Stimulated activated naive CD8-positive, alpha-beta T cell treated with anti-CD3 and anti-CD28 coated beads, Interleukin-15, Interleukin-2, amounts not matched to agents 100 ng/mL and 50 ng/mL, for 24 hours (primary cell): ENCODE measurements at regions not wholly inside any gene's neighbourhood (a gene's known extent, or its start where the extent isn't known, plus 50 kb on each side); places are given as distances from the start of the nearest gene placed in this dataset.

Source experiments
- H3K27ac Mint-ChIP-seq: one replicate; pipeline ENCODE4 v1.8.0; 2021; ENCODE audit warnings: mild to moderate bottlenecking, mixed read lengths
- H3K27me3 Mint-ChIP-seq: one replicate; pipeline ENCODE4 v1.8.0; 2021; ENCODE audit warnings: mixed read lengths
- H3K36me3 Mint-ChIP-seq: one replicate; pipeline ENCODE4 v1.8.0; 2021; ENCODE audit warnings: low read depth, mixed read lengths
- H3K4me1 Mint-ChIP-seq: one replicate; pipeline ENCODE4 v1.8.0; 2021; ENCODE audit warnings: low read depth, mixed read lengths
- H3K4me3 Mint-ChIP-seq: one replicate; pipeline ENCODE4 v1.8.0; 2021; ENCODE audit warnings: mild to moderate bottlenecking, mixed read lengths
- H3K9me3 Mint-ChIP-seq: one replicate; pipeline ENCODE4 v1.8.0; 2021; ENCODE audit warnings: mixed read lengths

DNA sequence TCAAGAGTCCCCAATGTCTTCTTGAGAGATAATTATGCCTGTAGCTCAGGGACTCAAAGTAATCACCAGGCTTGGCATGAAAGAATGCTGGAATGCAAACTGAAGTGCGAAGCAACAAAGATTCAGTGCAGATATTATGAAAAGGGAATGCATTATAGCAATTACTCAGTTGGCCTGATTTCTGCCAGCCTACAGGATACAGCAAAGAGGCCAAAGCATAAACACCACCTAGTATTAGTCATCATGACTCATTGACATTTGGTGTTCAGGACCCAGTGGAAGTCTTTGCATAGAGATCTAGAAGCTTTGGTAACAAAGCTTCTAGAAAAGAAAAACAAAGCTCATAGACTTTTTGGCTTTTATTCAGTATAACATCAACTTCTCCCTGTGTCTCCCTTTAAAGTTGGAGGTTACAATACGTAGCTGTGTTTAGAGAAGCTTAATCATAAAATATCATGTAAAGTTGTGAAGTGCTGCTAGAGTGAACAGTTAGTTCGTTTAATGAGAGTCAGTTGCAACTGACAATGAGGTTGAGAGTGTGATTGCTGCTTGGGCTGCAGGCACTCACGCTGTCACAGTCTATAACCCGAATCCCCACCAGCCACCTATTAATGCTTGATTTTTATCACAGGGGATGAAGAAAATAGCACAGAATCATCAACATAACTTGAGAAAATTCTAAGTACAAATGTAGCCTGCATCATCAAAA is 932.7 kb downstream of the TFAP2A start:
- H3K9me3 Mint-ChIP-seq, result peaks cover 4% of the 10 kb centered on the region

DNA sequence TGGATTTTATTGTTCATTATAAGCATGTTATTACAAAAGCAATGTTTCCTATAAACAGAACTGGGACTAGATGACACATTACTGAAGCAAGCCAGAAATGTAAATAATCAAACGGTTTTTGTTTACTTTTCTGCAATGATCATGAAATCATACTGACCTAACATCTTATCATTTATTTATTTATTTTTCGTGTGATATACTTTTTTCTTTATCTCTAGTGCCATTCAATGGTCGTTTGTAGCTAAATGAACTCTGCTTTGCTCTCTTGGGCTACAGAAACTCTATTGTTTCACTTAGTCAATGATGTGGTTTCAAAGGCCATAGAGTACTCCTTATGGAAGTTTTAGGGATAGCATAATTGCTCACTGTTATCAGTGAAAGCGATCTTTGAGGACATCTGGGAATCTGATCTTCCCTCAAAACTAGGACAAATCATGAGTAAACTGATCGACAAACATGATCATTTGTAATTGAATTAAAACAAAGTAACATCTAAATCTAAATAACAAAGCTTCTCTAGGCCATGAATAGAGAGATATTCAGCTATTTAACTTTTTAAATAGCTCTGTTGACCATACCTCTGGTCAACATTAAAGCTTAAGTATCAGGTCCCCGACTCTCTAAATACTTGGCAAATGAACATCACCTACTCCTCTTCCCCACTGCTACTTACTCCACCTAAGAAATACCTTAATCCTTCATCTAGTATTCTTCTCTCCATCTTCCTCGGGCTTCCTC is 933.4 kb downstream of the TFAP2A start:
- H3K9me3 Mint-ChIP-seq, result peaks cover 4% of the 10 kb centered on the region
- no peaks in the 10 kb centered on the region for H3K4me1 Mint-ChIP-seq
- no peak overlapping the region for H3K4me3 Mint-ChIP-seq
- no peaks in the 10 kb centered on the region for H3K27me3 Mint-ChIP-seq
- H3K27ac Mint-ChIP-seq, result no peak overlapping the region
- no peaks in the 10 kb centered on the region for H3K36me3 Mint-ChIP-seq

More for the DNA sequence above, 932.7 kb downstream of the TFAP2A start:
- Mint-ChIP-seq H3K4me1 (no peaks in the 10 kb centered on the region), H3K27me3 (no peaks in the 10 kb centered on the region), H3K36me3 (no peaks in the 10 kb centered on the region), H3K27ac (no peak overlapping the region), H3K4me3 (no peak overlapping the region)

DNA sequence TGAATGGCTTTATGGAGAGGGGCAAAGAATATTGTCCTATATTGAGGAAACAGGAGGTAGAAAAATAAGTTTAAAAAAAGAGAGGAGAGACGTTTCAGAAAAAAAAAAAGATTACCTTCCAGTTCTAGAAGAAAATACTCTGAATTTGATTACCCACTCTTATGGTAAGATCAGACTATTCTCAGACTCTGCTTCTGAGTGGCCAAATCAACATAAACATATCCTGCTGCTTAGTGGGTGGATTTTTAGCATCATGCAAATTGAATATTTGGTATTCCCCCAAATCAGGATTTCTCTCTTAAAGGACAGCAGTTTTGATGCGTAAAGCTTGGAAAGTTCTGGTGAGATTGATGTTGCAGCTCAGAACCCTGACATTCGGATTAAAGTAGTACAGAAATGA is 946.6 kb downstream of the TFAP2A start:
- Mint-ChIP-seq H3K36me3 (no peaks in the 10 kb centered on the region), H3K27me3 (no peaks in the 10 kb centered on the region), H3K9me3 (peaks cover 4% of the 10 kb centered on the region), H3K27ac (no peak overlapping the region), H3K4me1 (no peaks in the 10 kb centered on the region), H3K4me3 (no peak overlapping the region)

GRCh38 chr6:9467741-9468140 is 947.1 kb downstream of the TFAP2A start:
- H3K4me3 Mint-ChIP-seq, result no peak overlapping the region
- peaks cover 4% of the 10 kb centered on the region for H3K9me3 Mint-ChIP-seq
- H3K4me1 Mint-ChIP-seq, result no peaks in the 10 kb centered on the region
- H3K27ac Mint-ChIP-seq, result no peak overlapping the region
- no peaks in the 10 kb centered on the region for H3K36me3 Mint-ChIP-seq
- no peaks in the 10 kb centered on the region for H3K27me3 Mint-ChIP-seq

DNA sequence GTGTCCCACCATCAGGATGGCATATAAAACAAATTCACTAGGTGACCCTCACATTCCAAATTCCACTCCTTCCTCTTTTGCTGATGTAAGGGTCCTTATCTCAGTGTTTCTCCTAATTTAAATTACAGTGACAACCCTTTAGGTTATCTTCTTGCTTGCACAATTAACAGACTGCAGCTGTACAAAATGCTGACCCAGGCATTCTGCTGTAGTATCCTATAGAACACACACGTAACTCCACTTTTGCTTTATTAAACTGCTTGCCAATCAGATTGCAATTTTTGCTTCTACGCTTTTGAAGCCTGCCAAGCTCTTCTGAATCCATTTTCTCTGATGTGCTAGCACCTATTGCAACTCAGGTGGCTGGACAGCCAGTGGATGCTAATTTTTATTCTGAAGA is 950.3 kb downstream of the TFAP2A start:
- Mint-ChIP-seq H3K4me1 (no peaks in the 10 kb centered on the region), H3K4me3 (no peak overlapping the region), H3K36me3 (no peaks in the 10 kb centered on the region), H3K27ac (no peak overlapping the region), H3K9me3 (peaks cover 10% of the 10 kb centered on the region), H3K27me3 (no peaks in the 10 kb centered on the region)

DNA sequence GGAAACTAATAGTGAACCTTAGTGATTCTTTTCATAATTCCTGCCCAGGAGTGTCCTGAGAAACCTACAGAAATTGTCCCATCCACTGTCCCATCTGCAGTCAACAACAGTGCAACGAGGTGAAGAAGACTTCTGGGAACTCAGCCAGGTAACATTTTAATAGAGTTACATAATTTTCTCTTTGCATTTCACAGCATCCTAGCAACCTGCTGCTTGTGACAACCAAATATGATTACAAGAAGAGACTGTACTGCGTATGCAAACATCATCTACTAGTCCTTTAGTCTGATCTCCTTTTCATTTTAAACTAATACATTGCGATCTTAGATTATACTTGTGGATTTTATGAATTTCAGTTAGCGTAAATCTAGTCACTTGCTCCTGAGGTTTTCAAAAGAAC is 951.6 kb downstream of the TFAP2A start:
- H3K9me3 Mint-ChIP-seq, result peaks cover 10% of the 10 kb centered on the region
- H3K36me3 Mint-ChIP-seq, result no peaks in the 10 kb centered on the region
- H3K27me3 Mint-ChIP-seq, result no peaks in the 10 kb centered on the region
- H3K4me1 Mint-ChIP-seq, result no peaks in the 10 kb centered on the region
- H3K4me3 Mint-ChIP-seq, result no peak overlapping the region
- no peak overlapping the region for H3K27ac Mint-ChIP-seq

DNA sequence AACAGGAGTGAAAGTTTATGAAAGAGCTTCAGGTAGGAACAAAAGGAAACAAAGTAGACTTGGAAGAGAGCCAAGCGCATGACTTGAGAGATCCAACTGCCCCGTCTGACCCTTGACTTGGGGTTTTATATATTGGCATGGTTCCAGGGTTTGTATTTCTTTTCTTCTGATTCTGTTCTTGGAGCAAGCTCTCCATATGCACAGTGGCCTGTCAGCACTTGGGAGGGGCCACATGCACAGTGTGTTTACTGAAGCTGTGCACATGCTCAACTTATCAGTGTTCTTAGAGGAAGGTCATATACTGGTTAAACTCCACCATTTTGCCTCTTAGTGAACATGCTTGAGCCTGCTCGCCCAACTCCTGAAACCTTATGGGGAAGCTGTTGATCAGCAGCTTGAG is 953.7 kb downstream of the TFAP2A start:
- H3K27me3 Mint-ChIP-seq, result no peaks in the 10 kb centered on the region
- no peaks in the 10 kb centered on the region for H3K4me1 Mint-ChIP-seq
- H3K4me3 Mint-ChIP-seq, result no peak overlapping the region
- H3K9me3 Mint-ChIP-seq, result peaks cover 6% of the 10 kb centered on the region
- no peak overlapping the region for H3K27ac Mint-ChIP-seq
- no peaks in the 10 kb centered on the region for H3K36me3 Mint-ChIP-seq

GRCh38 chr6:9458424-9458823 is 956.5 kb downstream of the TFAP2A start:
- Mint-ChIP-seq H3K4me3 (no peak overlapping the region), H3K4me1 (no peaks in the 10 kb centered on the region), H3K27ac (no peak overlapping the region), H3K36me3 (no peaks in the 10 kb centered on the region), H3K9me3 (peaks cover 6% of the 10 kb centered on the region), H3K27me3 (no peaks in the 10 kb centered on the region)

- H3K4me1 Mint-ChIP-seq, result no peaks in the 10 kb centered on the region
- H3K27me3 Mint-ChIP-seq, result no peaks in the 10 kb centered on the region
- peaks cover 2% of the 10 kb centered on the region for H3K9me3 Mint-ChIP-seq
- no peaks in the 10 kb centered on the region for H3K36me3 Mint-ChIP-seq
- H3K27ac Mint-ChIP-seq, result no peak overlapping the region
- H3K4me3 Mint-ChIP-seq, result no peak overlapping the region
Measured at GRCh38 chr6:9455864-9456658, 958.8 kb downstream of the TFAP2A start.

DNA sequence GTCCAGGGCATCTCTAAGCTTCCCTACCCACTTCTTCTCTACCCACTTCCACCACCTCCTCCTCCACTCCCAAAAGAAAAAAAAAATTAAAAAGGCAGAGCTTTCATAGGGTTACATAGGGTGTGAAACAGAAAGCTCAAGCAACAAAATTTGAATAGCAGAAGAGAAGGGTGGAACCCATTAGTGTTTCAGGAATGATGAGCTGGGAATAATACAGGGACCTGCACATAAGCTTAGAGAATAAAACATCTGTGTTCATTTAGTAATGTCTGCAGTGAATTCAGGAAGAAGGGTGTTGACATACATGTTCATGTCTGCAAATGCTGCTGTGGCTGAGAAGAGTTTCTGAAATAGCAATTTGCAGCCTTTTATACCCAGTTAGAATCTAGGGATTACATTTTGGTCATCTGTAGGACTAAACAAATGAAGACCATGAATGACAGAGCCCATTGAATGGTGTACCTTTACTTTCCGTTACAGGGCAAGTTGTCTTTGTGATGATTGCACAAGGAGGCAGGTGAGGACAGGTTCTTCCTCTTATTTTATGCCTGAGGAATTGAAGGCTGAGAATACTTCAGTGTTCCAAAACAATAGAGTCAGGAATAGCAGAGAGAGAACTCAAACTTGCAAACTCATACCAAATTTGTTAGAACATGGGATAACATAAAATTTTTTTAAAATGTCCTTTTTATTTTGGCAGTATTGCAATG is 975.1 kb downstream of the TFAP2A start:
- no peaks in the 10 kb centered on the region for H3K4me1 Mint-ChIP-seq
- H3K4me3 Mint-ChIP-seq, result no peak overlapping the region
- no peak overlapping the region for H3K27ac Mint-ChIP-seq
- H3K27me3 Mint-ChIP-seq, result no peaks in the 10 kb centered on the region
- H3K36me3 Mint-ChIP-seq, result no peaks in the 10 kb centered on the region
- H3K9me3 Mint-ChIP-seq, result peaks cover 7% of the 10 kb centered on the region

- no peak overlapping the region for H3K27ac Mint-ChIP-seq
- no peaks in the 10 kb centered on the region for H3K27me3 Mint-ChIP-seq
- H3K4me3 Mint-ChIP-seq, result no peak overlapping the region
- peaks cover 5% of the 10 kb centered on the region for H3K9me3 Mint-ChIP-seq
- no peaks in the 10 kb centered on the region for H3K36me3 Mint-ChIP-seq
- no peaks in the 10 kb centered on the region for H3K4me1 Mint-ChIP-seq
Measured at GRCh38 chr6:9437836-9438235, 977.0 kb downstream of the TFAP2A start.

GRCh38 chr6:9435281-9435680 is 979.6 kb downstream of the TFAP2A start:
- Mint-ChIP-seq H3K27ac (no peak overlapping the region), H3K4me3 (no peak overlapping the region), H3K9me3 (peaks cover 10% of the 10 kb centered on the region), H3K27me3 (no peaks in the 10 kb centered on the region), H3K4me1 (no peaks in the 10 kb centered on the region), H3K36me3 (no peaks in the 10 kb centered on the region)

DNA sequence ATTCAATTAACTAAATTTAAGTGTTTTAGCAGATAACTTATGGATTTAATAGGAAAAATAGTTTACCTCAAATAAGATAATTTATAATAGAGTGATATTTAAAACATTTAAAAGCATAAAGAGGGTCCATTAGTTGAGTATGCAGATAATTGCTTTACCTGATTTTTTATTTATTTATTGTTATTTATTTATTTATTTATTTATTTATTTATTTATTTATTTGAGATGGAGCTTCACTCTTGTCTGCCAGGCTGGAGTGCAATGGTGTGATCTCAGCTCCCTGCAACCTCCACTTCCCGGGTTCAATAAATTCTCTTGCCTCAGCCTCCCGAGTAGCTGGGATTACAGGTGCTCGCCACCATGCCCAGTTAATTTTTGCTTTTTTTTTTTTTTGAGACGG is 982.9 kb downstream of the TFAP2A start:
- H3K27ac Mint-ChIP-seq, result no peak overlapping the region
- no peak overlapping the region for H3K4me3 Mint-ChIP-seq
- peaks cover 14% of the 10 kb centered on the region for H3K9me3 Mint-ChIP-seq
- H3K36me3 Mint-ChIP-seq, result no peaks in the 10 kb centered on the region
- H3K27me3 Mint-ChIP-seq, result no peaks in the 10 kb centered on the region
- H3K4me1 Mint-ChIP-seq, result no peaks in the 10 kb centered on the region

DNA sequence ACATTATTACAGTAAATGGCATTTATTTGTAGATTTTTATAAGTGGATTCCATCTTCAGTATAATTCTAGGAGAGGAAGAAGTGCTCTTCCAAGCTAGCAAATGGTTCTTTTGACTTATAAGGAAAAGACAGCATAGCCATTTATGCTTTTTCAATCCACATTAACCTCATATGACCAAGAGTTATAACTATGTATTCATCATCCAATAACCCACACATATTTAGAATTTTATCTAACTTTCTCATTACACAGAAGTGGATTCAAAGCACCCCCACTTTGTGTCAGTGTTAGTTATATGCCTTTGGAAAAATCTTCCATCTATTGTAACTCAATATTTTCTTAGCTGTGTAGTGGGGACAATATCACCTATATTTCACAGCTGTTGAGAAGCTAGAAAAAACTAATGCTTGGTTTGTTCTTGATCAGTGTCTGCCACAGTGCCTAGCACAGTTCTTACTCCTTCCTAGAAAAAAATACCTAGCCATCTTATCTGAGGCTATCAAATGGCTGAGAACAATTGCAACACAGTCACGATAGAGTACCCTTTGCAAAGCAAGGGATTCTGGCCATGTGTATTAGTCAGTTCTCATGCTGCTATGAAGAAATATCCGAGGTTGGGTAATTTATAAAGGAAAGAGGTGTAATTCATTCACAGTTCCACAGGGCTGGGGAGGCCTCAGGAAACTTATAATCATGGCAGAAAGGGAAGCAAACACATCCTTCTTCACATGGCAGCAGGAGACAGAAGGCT is 986.3 kb downstream of the TFAP2A start:
- H3K4me3 Mint-ChIP-seq, result no peak overlapping the region
- no peak overlapping the region for H3K27ac Mint-ChIP-seq
- peaks cover 14% of the 10 kb centered on the region for H3K9me3 Mint-ChIP-seq
- no peaks in the 10 kb centered on the region for H3K36me3 Mint-ChIP-seq
- no peaks in the 10 kb centered on the region for H3K4me1 Mint-ChIP-seq
- H3K27me3 Mint-ChIP-seq, result no peaks in the 10 kb centered on the region
